Fibroblast of pulmonary artery (primary cell): ENCODE measurements at regions not wholly inside any gene's neighbourhood (a gene's known extent, or its start where the extent isn't known, plus 50 kb on each side); places are given as distances from the start of the nearest gene placed in this dataset.

Experiments used
- DNase-seq: peaks from one replicate; pipeline ENCODE4 v3.0.0-alpha.2; 2010; ENCODE audit warnings: low read depth
- H3K4me3 ChIP-seq: replicated peaks from 2 replicates; pipeline ENCODE4 v1.5.1; 2011; ENCODE audit warnings: low read depth, mild to moderate bottlenecking, control low read depth, low read length, moderate library complexity
- CTCF ChIP-seq: IDR thresholded peaks from 2 replicates; pipeline ENCODE4 v1.5.1; 2011; ENCODE audit warnings: mild to moderate bottlenecking, control low read depth, low read length, inconsistent platforms; ENCODE audit errors: missing control alignments

- H3K4me3 ChIP-seq: no peak overlapping the region
- no peak for DNase-seq
- TF ChIP-seq CTCF: no peak
Observed at GRCh38 chr6:102961902-102962301, 1568.4 kb downstream of the GRIK2 start.

GRCh38 chr6:102950967-102951366, 1557.5 kb downstream of the GRIK2 start:
- DNase-seq: no peak
- H3K4me3 ChIP-seq: no peak overlapping the region
- TF ChIP-seq CTCF: no peak

GRCh38 chr6:102944475-102944874, 1551.0 kb downstream of the GRIK2 start:
- no peak for DNase-seq
- H3K4me3 ChIP-seq: no peak overlapping the region
- TF ChIP-seq CTCF: no peak

GRCh38 chr6:102942206-102942605, 1548.7 kb downstream of the GRIK2 start:
- H3K4me3 ChIP-seq: no peak overlapping the region
- no peak for DNase-seq
- no peak for TF ChIP-seq CTCF

- no peak for TF ChIP-seq CTCF
- no peak overlapping the region for H3K4me3 ChIP-seq
- DNase-seq: no peak
Observed at GRCh38 chr6:102936959-102937358, 1543.5 kb downstream of the GRIK2 start.

GRCh38 chr6:102928109-102928508, 1534.6 kb downstream of the GRIK2 start:
- no peak for DNase-seq

More at GRCh38 chr6:102928109-102928508, 1534.6 kb downstream of the GRIK2 start:
- no peak for TF ChIP-seq CTCF
- no peak overlapping the region for H3K4me3 ChIP-seq
